Astrocyte (in vitro differentiated cells and primary cell): ENCODE measurements at regions not wholly inside any gene's neighbourhood (a gene's known extent, or its start where the extent isn't known, plus 50 kb on each side); places are given as distances from the start of the nearest gene placed in this dataset.
"Not testable (repeated sequence)": the region's sequence is repeated elsewhere in the genome, so short reads cannot be mapped to it uniquely, and the experiment has no call there.

Source experiments
- CTCF ChIP-seq: IDR thresholded peaks from 2 replicates; pipeline ENCODE4 v1.5.1; 2011; ENCODE audit warnings: low read depth, mild to moderate bottlenecking, inconsistent platforms, low read length, moderate library complexity; ENCODE audit not compliant: insufficient read depth
- EZH2 ChIP-seq: IDR thresholded peaks from 2 replicates; pipeline ENCODE4 v1.6.1; 2012; ENCODE audit warnings: mild to moderate bottlenecking, low read length, inconsistent platforms; ENCODE audit not compliant: insufficient read depth

- not testable (repeated sequence) for TF ChIP-seq CTCF, EZH2
These were observed 190.5 kb upstream of the FBXO11 start for GRCh38 chr2:48096765-48097164.
